ENCODE measurements at regions not wholly inside any gene's neighbourhood (a gene's known extent, or its start where the extent isn't known, plus 50 kb on each side); places are given as distances from the start of the nearest gene placed in this dataset.

DNA sequence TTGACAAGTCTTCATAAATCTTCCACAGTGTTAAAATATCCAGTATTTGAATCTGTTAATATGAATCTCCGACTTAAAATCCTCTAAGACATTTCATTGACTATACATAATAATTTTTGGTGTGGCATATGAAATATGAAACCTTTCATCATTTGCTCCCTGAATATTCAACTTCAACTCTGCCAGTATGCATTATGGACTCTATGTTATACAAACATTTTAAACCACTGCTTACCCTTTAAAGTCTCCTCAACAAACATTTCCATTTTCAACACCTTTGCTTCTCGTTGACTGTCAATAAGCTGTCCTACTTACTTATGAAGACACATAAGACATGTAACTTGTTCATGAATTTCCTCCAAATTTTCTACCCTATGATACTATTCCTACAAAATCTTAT, 579.4 kb upstream of the SLITRK6 start:
- Histone ChIP-seq H3K4me2 (ENCODE audit: insufficient read depth, insufficient read length, low read length) (no peak overlapping the region), H4K5ac (ENCODE audit: insufficient read length, low read depth, low read length) (no peak overlapping the region), H3K79me1 (ENCODE audit: insufficient read depth, low read depth, low read length, poor library complexity, severe bottlenecking) (no peaks in the 10 kb centered on the region), H3K27me3 (ENCODE audit: insufficient read depth, low read length) (no peaks in the 10 kb centered on the region), H3K27ac (ENCODE audit: insufficient read length, low read depth, low read length) (no peak overlapping the region), H3T11ph (ENCODE audit: low read length) (no peak overlapping the region), H2BK15ac (ENCODE audit: low read depth, low read length) (no peak overlapping the region), H2BK5ac (ENCODE audit: insufficient read length, low read length) (no peak overlapping the region), H4K8ac (replicated peaks; ENCODE audit: insufficient read length, low read depth, low read length) (no peak overlapping the region), H3K79me2 (ENCODE audit: insufficient read depth, low read length) (no peaks in the 10 kb centered on the region), H3K56ac (ENCODE audit: insufficient read length, low read depth, low read length) (no peak overlapping the region), H4K20me1 (ENCODE audit: control insufficient read depth, insufficient read depth, insufficient read length) (no peaks in the 10 kb centered on the region), H3K4me1 (ENCODE audit: insufficient read depth, low read length) (no peaks in the 10 kb centered on the region), H2AK5ac (ENCODE audit: insufficient read length, low read length) (no peak overlapping the region), H4K91ac (ENCODE audit: insufficient read length, low read depth, low read length) (no peak overlapping the region), H3K23me2 (ENCODE audit: insufficient read length, low read depth, low read length, poor library complexity, severe bottlenecking) (no peaks in the 10 kb centered on the region), H3K23ac (ENCODE audit: insufficient read length, low read depth, low read length) (no peak overlapping the region), H2BK12ac (ENCODE audit: insufficient read length, low read depth, low read length) (no peak overlapping the region), H2AFZ (ENCODE audit: low read length) (no peak overlapping the region), H3K14ac (ENCODE audit: insufficient read depth, low read length) (no peak overlapping the region), H3K9ac (ENCODE audit: extremely low read depth, insufficient read length, low read length) (no peak overlapping the region), H3K9me3 (ENCODE audit: control insufficient read depth, low read depth, low read length) (no peaks in the 10 kb centered on the region), H2BK120ac (ENCODE audit: low read depth, low read length, poor library complexity, severe bottlenecking) (no peak overlapping the region), H3K4ac (ENCODE audit: low read depth, low read length) (no peak overlapping the region), H2BK20ac (ENCODE audit: low read depth, low read length, poor library complexity, severe bottlenecking) (no peak overlapping the region), H3K18ac (ENCODE audit: insufficient read length, low read depth, low read length) (no peak overlapping the region)
- Mint-ChIP-seq H3K4me3 (no peak overlapping the region), H3K4me1 (no peaks in the 10 kb centered on the region), H3K27ac (no peak overlapping the region; a peak in 1 of 7 replicates), H3K27me3 (ENCODE audit: low read depth) (no peaks in the 10 kb centered on the region), H3K9me3 (no peaks in the 10 kb centered on the region; a peak in 1 of 5 replicates), H3K36me3 (ENCODE audit: insufficient read depth in 1 of 3, low read depth in 3 of 3) (no peaks in the 10 kb centered on the region; a peak in 1 of 7 replicates)
- TF ChIP-seq CTCF (conservative IDR thresholded peaks at IDR 0.05), result no peak
- DNase-seq, result no peak
- WGBS (ENCODE audit: extremely low coverage, insufficient read length, low lambda C conversion rate), result no CpG with 5 or more reads among the region's 2 CpGs

Measured in H9 (cell line).